Liver (tissue), 3 donors: ENCODE measurements at regions not wholly inside any gene's neighbourhood (a gene's known extent, or its start where the extent isn't known, plus 50 kb on each side); places are given as distances from the start of the nearest gene placed in this dataset.

ENCODE experiments used
- FOXA2 ChIP-seq: IDR thresholded peaks from 2 replicates; pipeline ENCODE4 v1.6.1; 2016; ENCODE audit warnings: antibody characterized with exemption
- GABPA ChIP-seq, 2 donors: IDR thresholded peaks in 1 of 2; conservative IDR thresholded peaks in 1 of 2; 2 replicates each; pipeline ENCODE4 v1.6.1; 2016; ENCODE audit warnings: antibody characterized with exemption in 2 of 2, mild to moderate bottlenecking in 1 of 2, moderate library complexity in 1 of 2
- JUND ChIP-seq, 2 donors: IDR thresholded peaks; 2 replicates each; pipeline ENCODE4 v1.6.1; 2016; ENCODE audit warnings: antibody characterized with exemption in 2 of 2
- MAX ChIP-seq: IDR thresholded peaks from 2 replicates; pipeline ENCODE4 v1.6.1; 2016; ENCODE audit warnings: antibody characterized with exemption
- NR2F2 ChIP-seq: IDR thresholded peaks from 2 replicates; pipeline ENCODE4 v1.6.1; 2016; ENCODE audit warnings: antibody characterized with exemption
- RXRA ChIP-seq, 2 donors: IDR thresholded peaks; 2 replicates each; pipeline ENCODE4 v1.6.1; 2017 to 2018; ENCODE audit warnings: antibody characterized with exemption in 2 of 2, mild to moderate bottlenecking in 1 of 2
- SP1 ChIP-seq: IDR thresholded peaks from 2 replicates; pipeline ENCODE4 v1.6.1; 2018; ENCODE audit warnings: antibody characterized with exemption, mild to moderate bottlenecking
- TAF1 ChIP-seq: conservative IDR thresholded peaks from 2 replicates; pipeline ENCODE4 v1.6.1; 2016; ENCODE audit warnings: antibody characterized with exemption, mild to moderate bottlenecking
- YY1 ChIP-seq: IDR thresholded peaks from 2 replicates; pipeline ENCODE4 v1.6.1; 2016; ENCODE audit warnings: antibody characterized with exemption, mild to moderate bottlenecking
- ZBTB33 ChIP-seq: IDR thresholded peaks from 2 replicates; pipeline ENCODE4 v1.6.1; 2016; ENCODE audit warnings: antibody characterized with exemption
- TF ChIP-seq, protein P1 (sequence below): IDR thresholded peaks from 2 replicates; pipeline ENCODE4 v1.6.1; 2016; ENCODE audit warnings: antibody characterized with exemption
- TF ChIP-seq, protein P2 (sequence below): fragments of 150-350 bp; IDR thresholded peaks from 2 replicates; pipeline ENCODE4 v1.5.1; 2017; ENCODE audit warnings: improper control_type of control experiment, low read depth, low read length; ENCODE audit not compliant: missing input control
- TF ChIP-seq, protein P3 (sequence below): IDR thresholded peaks from 2 replicates; pipeline ENCODE4 v1.6.1; 2016; ENCODE audit warnings: antibody characterized with exemption, mild to moderate bottlenecking
- donor health status: healthy.
- donor health status: healthy.

GRCh38 chr22:48721395-48721669 lies 1106.3 kb downstream of the BRD1 start:
- TF ChIP-seq YY1 (no peak), NR2F2 (no peak), MAX (no peak), TAF1 (no peak), ZBTB33 (no peak), FOXA2 (no peak), JUND (IDR thresholded peaks at IDR 0.05) (no peak), RXRA (IDR thresholded peaks at IDR 0.05) (no peak), SP1 (no peak), GABPA (IDR thresholded peaks at IDR 0.05 in 1 of 2, conservative IDR thresholded peaks at IDR 0.05 in 1 of 2) (no peak)
- TF ChIP-seq, protein P1, sequence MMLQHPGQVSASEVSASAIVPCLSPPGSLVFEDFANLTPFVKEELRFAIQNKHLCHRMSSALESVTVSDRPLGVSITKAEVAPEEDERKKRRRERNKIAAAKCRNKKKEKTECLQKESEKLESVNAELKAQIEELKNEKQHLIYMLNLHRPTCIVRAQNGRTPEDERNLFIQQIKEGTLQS, result no peak
- TF ChIP-seq, protein P2, sequence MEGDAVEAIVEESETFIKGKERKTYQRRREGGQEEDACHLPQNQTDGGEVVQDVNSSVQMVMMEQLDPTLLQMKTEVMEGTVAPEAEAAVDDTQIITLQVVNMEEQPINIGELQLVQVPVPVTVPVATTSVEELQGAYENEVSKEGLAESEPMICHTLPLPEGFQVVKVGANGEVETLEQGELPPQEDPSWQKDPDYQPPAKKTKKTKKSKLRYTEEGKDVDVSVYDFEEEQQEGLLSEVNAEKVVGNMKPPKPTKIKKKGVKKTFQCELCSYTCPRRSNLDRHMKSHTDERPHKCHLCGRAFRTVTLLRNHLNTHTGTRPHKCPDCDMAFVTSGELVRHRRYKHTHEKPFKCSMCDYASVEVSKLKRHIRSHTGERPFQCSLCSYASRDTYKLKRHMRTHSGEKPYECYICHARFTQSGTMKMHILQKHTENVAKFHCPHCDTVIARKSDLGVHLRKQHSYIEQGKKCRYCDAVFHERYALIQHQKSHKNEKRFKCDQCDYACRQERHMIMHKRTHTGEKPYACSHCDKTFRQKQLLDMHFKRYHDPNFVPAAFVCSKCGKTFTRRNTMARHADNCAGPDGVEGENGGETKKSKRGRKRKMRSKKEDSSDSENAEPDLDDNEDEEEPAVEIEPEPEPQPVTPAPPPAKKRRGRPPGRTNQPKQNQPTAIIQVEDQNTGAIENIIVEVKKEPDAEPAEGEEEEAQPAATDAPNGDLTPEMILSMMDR, result no peak
- TF ChIP-seq, protein P3, sequence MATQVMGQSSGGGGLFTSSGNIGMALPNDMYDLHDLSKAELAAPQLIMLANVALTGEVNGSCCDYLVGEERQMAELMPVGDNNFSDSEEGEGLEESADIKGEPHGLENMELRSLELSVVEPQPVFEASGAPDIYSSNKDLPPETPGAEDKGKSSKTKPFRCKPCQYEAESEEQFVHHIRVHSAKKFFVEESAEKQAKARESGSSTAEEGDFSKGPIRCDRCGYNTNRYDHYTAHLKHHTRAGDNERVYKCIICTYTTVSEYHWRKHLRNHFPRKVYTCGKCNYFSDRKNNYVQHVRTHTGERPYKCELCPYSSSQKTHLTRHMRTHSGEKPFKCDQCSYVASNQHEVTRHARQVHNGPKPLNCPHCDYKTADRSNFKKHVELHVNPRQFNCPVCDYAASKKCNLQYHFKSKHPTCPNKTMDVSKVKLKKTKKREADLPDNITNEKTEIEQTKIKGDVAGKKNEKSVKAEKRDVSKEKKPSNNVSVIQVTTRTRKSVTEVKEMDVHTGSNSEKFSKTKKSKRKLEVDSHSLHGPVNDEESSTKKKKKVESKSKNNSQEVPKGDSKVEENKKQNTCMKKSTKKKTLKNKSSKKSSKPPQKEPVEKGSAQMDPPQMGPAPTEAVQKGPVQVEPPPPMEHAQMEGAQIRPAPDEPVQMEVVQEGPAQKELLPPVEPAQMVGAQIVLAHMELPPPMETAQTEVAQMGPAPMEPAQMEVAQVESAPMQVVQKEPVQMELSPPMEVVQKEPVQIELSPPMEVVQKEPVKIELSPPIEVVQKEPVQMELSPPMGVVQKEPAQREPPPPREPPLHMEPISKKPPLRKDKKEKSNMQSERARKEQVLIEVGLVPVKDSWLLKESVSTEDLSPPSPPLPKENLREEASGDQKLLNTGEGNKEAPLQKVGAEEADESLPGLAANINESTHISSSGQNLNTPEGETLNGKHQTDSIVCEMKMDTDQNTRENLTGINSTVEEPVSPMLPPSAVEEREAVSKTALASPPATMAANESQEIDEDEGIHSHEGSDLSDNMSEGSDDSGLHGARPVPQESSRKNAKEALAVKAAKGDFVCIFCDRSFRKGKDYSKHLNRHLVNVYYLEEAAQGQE, result no peak
